Nephron (organoid): ENCODE measurements at regions not wholly inside any gene's neighbourhood (a gene's known extent, or its start where the extent isn't known, plus 50 kb on each side); places are given as distances from the start of the nearest gene placed in this dataset.

Experiments used
- H3K27ac Mint-ChIP-seq, 3 experiments: 2 replicates each; pipeline ENCODE4 v1.8.0; 2020; ENCODE audit warnings: mixed read lengths in 3 of 3, mild to moderate bottlenecking in 2 of 3, moderate library complexity in 1 of 3
- H3K27me3 Mint-ChIP-seq: 2 replicates; pipeline ENCODE4 v1.8.0; 2021; ENCODE audit warnings: low read depth, mild to moderate bottlenecking, moderate library complexity, mixed read lengths
- H3K36me3 Mint-ChIP-seq: 2 replicates; pipeline ENCODE4 v1.8.0; 2020; ENCODE audit warnings: low read depth, mixed read lengths
- H3K4me1 Mint-ChIP-seq: 2 replicates; pipeline ENCODE4 v1.8.0; 2020; ENCODE audit warnings: mixed read lengths
- H3K4me3 Mint-ChIP-seq, 3 experiments: 2 replicates each; pipeline ENCODE4 v1.8.0; 2020; ENCODE audit warnings: mild to moderate bottlenecking in 3 of 3, mixed read lengths in 3 of 3, moderate library complexity in 2 of 3
- H3K9me3 Mint-ChIP-seq: 2 replicates; pipeline ENCODE4 v1.8.0; 2020; ENCODE audit warnings: mixed read lengths
- TF ChIP-seq, protein P1 (sequence below), 3 experiments: fragments of 200-600 bp; sonication (generic); IDR thresholded peaks; one replicate each; pipeline ENCODE4 v1.5.0; 2021; ENCODE audit warnings: antibody characterized with exemption in 3 of 3; ENCODE audit not compliant: unreplicated experiment in 3 of 3

GRCh38 chr17:36679815-36680467 is 78.6 kb downstream of the MRM1 start:
- Mint-ChIP-seq H3K27me3 (peaks cover 40% of the 10 kb centered on the region), H3K9me3 (no peaks in the 10 kb centered on the region), H3K4me1 (no peaks in the 10 kb centered on the region), H3K4me3 (no peak overlapping the region), H3K36me3 (no peaks in the 10 kb centered on the region), H3K27ac (no peak overlapping the region)
- TF ChIP-seq, protein P1, sequence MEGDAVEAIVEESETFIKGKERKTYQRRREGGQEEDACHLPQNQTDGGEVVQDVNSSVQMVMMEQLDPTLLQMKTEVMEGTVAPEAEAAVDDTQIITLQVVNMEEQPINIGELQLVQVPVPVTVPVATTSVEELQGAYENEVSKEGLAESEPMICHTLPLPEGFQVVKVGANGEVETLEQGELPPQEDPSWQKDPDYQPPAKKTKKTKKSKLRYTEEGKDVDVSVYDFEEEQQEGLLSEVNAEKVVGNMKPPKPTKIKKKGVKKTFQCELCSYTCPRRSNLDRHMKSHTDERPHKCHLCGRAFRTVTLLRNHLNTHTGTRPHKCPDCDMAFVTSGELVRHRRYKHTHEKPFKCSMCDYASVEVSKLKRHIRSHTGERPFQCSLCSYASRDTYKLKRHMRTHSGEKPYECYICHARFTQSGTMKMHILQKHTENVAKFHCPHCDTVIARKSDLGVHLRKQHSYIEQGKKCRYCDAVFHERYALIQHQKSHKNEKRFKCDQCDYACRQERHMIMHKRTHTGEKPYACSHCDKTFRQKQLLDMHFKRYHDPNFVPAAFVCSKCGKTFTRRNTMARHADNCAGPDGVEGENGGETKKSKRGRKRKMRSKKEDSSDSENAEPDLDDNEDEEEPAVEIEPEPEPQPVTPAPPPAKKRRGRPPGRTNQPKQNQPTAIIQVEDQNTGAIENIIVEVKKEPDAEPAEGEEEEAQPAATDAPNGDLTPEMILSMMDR (IDR thresholded peaks at IDR 0.05; ENCODE audit: unreplicated experiment in 3 of 3) = no peak

DNA sequence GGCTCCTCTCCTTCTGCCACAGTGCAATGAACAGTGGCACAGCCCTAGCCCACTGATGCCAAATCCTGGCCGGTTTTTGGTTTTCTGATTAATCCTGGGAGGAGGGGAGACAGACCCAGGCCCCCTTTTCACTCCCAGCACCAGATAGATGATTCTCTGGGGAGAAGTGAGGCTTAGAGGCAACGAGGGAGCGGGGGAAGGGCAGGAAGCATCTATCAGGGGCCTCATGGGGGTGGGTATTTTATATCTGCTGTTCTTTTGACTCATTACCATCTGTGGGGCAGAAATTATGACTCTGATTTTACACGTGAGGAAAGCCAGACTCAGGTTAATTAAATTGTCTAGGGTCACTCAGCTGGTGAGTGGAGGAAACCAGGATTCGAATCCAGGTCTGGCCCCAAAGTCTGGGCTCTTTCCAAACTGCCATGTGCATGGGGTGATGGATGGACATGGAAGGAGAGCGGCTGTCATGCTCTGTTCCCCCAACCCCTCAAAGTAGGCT is 79.4 kb downstream of the MRM1 start:
- Mint-ChIP-seq H3K27me3 (peaks cover 39% of the 10 kb centered on the region), H3K4me1 (no peaks in the 10 kb centered on the region), H3K27ac (no peak overlapping the region), H3K4me3 (no peak overlapping the region), H3K9me3 (no peaks in the 10 kb centered on the region), H3K36me3 (no peaks in the 10 kb centered on the region)
- TF ChIP-seq, protein P1 (IDR thresholded peaks at IDR 0.05; ENCODE audit: unreplicated experiment in 3 of 3) = no peak

DNA sequence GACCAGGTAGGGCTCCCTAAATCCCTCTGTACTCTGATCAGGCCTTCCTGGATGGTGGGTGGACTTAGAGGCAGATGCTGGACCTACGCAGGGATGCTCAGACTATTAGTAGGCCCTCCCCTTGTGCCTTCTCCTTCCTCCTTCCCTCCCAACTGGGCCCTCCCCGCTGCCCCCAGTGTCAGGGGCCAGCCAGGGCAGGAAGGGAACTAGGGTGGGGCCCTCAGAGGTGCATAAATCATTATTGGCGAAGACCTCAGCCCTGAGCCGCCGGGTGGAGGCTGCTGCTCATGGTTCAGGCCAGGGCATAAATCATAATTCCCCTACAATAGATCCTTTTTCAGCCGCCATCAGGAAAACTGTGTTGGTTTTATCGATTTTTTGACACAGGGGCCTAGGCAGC is 81.4 kb downstream of the MRM1 start:
- Mint-ChIP-seq H3K36me3 (no peaks in the 10 kb centered on the region), H3K4me3 (no peak overlapping the region), H3K9me3 (no peaks in the 10 kb centered on the region), H3K27ac (no peak overlapping the region), H3K27me3 (peaks cover 48% of the 10 kb centered on the region), H3K4me1 (no peaks in the 10 kb centered on the region)
- TF ChIP-seq, protein P1 (IDR thresholded peaks at IDR 0.05; ENCODE audit: unreplicated experiment in 3 of 3) = no peak

GRCh38 chr17:36683387-36683786 is 82.0 kb downstream of the MRM1 start:
- TF ChIP-seq, protein P1 (IDR thresholded peaks at IDR 0.05; ENCODE audit: unreplicated experiment in 3 of 3) = no peak
- Mint-ChIP-seq H3K4me3 (peak overlapping the region in 1 of 3 experiments; percentile 16), H3K27ac (no peak overlapping the region), H3K9me3 (no peaks in the 10 kb centered on the region), H3K36me3 (no peaks in the 10 kb centered on the region), H3K27me3 (peaks cover 49% of the 10 kb centered on the region), H3K4me1 (no peaks in the 10 kb centered on the region)

GRCh38 chr17:36684134-36684533 is 82.8 kb downstream of the MRM1 start:
- H3K9me3 Mint-ChIP-seq = no peaks in the 10 kb centered on the region
- no peak overlapping the region for H3K27ac Mint-ChIP-seq
- TF ChIP-seq, protein P1 (IDR thresholded peaks at IDR 0.05; ENCODE audit: unreplicated experiment in 3 of 3) = no peak
- H3K36me3 Mint-ChIP-seq = no peaks in the 10 kb centered on the region
- no peak overlapping the region for H3K4me3 Mint-ChIP-seq
- no peaks in the 10 kb centered on the region for H3K4me1 Mint-ChIP-seq
- H3K27me3 Mint-ChIP-seq = peaks cover 43% of the 10 kb centered on the region

GRCh38 chr17:36686123-36686669 is 84.8 kb downstream of the MRM1 start:
- TF ChIP-seq, protein P1 (IDR thresholded peaks at IDR 0.05; ENCODE audit: unreplicated experiment in 3 of 3) = no peak
- Mint-ChIP-seq H3K36me3 (no peaks in the 10 kb centered on the region), H3K27me3 (peaks cover 49% of the 10 kb centered on the region), H3K27ac (no peak overlapping the region), H3K4me3 (no peak overlapping the region), H3K9me3 (no peaks in the 10 kb centered on the region), H3K4me1 (no peaks in the 10 kb centered on the region)
